ENCODE measurements at regions not wholly inside any gene's neighbourhood (a gene's known extent, or its start where the extent isn't known, plus 50 kb on each side); places are given as distances from the start of the nearest gene placed in this dataset.
A peak's percentile ranks its signal among the peaks of the same experiment; 100 is the strongest.

DNA sequence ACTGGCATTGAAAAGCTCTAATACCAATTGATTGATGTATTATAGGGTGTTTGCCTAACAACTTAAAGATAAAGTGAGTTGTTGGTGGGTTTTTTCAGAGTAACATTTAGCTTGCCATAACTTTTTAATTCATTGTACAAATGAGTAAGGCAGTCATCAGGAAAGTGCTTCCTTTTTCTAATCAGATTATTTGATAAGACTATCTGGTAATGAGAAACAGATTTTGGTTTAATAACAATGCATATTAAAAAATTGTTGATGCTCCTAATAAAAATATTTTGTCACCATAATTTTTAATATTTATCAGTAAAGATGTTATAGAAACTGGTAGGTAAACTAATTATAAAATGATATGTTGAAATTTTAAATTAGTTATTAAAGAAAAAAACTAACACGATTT, 51.3 kb downstream of the BLTP1 start:
- TF ChIP-seq, protein P1, sequence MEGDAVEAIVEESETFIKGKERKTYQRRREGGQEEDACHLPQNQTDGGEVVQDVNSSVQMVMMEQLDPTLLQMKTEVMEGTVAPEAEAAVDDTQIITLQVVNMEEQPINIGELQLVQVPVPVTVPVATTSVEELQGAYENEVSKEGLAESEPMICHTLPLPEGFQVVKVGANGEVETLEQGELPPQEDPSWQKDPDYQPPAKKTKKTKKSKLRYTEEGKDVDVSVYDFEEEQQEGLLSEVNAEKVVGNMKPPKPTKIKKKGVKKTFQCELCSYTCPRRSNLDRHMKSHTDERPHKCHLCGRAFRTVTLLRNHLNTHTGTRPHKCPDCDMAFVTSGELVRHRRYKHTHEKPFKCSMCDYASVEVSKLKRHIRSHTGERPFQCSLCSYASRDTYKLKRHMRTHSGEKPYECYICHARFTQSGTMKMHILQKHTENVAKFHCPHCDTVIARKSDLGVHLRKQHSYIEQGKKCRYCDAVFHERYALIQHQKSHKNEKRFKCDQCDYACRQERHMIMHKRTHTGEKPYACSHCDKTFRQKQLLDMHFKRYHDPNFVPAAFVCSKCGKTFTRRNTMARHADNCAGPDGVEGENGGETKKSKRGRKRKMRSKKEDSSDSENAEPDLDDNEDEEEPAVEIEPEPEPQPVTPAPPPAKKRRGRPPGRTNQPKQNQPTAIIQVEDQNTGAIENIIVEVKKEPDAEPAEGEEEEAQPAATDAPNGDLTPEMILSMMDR (IDR thresholded peaks at IDR 0.05) = no peak
- Histone ChIP-seq H3K4me1 (ENCODE audit: insufficient read depth, low read length) (no peaks in the 10 kb centered on the region), H3K27me3 (ENCODE audit: control insufficient read depth in 1 of 2, insufficient read depth in 2 of 2, low read length in 2 of 2) (no peaks in the 10 kb centered on the region), H3K27ac (ENCODE audit: low read depth in 1 of 2, low read length in 2 of 2) (no peak overlapping the region), H3K36me3 (ENCODE audit: insufficient read depth, low read length) (peaks cover 71% of the 10 kb centered on the region), H3K4me3 (ENCODE audit: low read length) (no peak overlapping the region), H3K9me3 (ENCODE audit: control insufficient read depth in 1 of 2, insufficient read depth in 1 of 2, low read length in 2 of 2) (no peaks in the 10 kb centered on the region)
- POLR2A ChIA-PET = interaction anchor here (0.6 kb wide), 1 partner anchor 771 kb away, joined by 3 read pairs; no protein-coding TSS in a partner anchor
- Mint-ChIP-seq H3K4me1 (ENCODE audit: low read depth) (no peaks in the 10 kb centered on the region), H3K36me3 (ENCODE audit: low read depth) (peaks cover 92% of the 10 kb centered on the region), H3K27me3 (no peaks in the 10 kb centered on the region), H3K9me3 (no peaks in the 10 kb centered on the region), H3K27ac (no peak overlapping the region), H3K4me3 (no peak overlapping the region)
- DNase-seq (no peak), ATAC-seq (ENCODE audit: poor library complexity) (no peak)
- CTCF ChIA-PET = no interaction called here
- intact Hi-C loops (cut with DNase I, micrococcal nuclease) = no loop called here

DNA sequence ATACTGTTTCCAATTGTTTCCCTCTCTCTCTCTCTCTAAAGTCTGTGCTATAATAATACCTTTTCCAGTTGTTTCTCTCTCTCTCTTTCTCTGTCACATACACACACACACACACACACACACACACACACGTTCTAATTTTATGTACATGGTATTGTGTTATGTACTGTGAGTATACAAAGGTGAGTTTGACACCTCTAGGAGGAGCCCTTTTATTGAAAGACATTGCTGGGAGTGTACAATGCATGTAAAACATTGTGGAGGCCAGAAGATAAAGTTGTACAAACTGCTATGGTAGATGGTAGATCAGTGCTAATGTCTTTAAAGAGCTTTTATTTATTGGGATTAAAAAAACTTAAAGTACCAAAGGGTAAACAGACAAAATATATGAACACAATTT, 53.6 kb downstream of the BLTP1 start:
- ATAC-seq (ENCODE audit: poor library complexity) = peak; percentile 29
- intact Hi-C loops (cut with DNase I, micrococcal nuclease) = no loop called here

DNA sequence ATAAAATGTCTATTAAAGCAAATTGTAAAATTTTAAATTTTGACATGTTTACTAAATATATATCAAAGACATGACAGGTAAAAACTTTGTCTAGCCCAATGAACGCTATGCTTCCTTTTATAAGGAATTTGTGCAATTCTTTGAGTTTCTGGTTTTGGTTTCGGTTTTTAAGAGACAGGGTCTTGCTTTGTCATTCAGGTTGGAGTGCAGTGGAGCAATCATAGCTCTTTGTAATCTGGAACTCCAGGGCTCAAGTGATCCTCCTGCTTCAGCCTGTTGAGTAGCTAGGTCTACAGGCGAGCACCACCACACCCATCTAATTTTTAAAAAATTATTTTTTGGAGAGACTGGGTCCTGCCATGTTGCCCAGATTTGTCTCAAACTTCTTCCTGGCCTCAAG, 60.7 kb downstream of the BLTP1 start:
- ATAC-seq (ENCODE audit: poor library complexity) (no peak), DNase-seq (peak in 1 of 14 experiments; percentile 3)
- no peaks in the 10 kb centered on the region for H3K4me1 ChIP-seq (ENCODE audit: insufficient read depth, low read length)
- no peaks in the 10 kb centered on the region for H3K27me3 Mint-ChIP-seq
- H3K36me3 ChIP-seq (ENCODE audit: insufficient read depth, low read length) = peaks cover 49% of the 10 kb centered on the region
- H3K36me3 Mint-ChIP-seq (ENCODE audit: low read depth) = peaks cover 73% of the 10 kb centered on the region
- TF ChIP-seq, protein P1 (IDR thresholded peaks at IDR 0.05) = no peak
- H3K4me3 Mint-ChIP-seq = no peak overlapping the region
- H3K9me3 Mint-ChIP-seq = no peaks in the 10 kb centered on the region
- H3K27me3 ChIP-seq (ENCODE audit: control insufficient read depth in 1 of 2, insufficient read depth in 2 of 2, low read length in 2 of 2) = no peaks in the 10 kb centered on the region
- no peak overlapping the region for H3K4me3 ChIP-seq (ENCODE audit: low read length)
- peaks cover 23% of the 10 kb centered on the region for H3K4me1 Mint-ChIP-seq (ENCODE audit: low read depth)
- no peaks in the 10 kb centered on the region for H3K9me3 ChIP-seq (ENCODE audit: control insufficient read depth in 1 of 2, insufficient read depth in 1 of 2, low read length in 2 of 2)
- ChIA-PET POLR2A (no interaction called here), CTCF (no interaction called here)
- no peak overlapping the region for H3K27ac Mint-ChIP-seq
- intact Hi-C loops (cut with DNase I, micrococcal nuclease) = loop anchor here (10.0 kb wide), 2 partner anchors 258 to 308 kb away; partner anchors contain the start of gene TRPC3 (in 1 of the 2)
- H3K27ac ChIP-seq (ENCODE audit: low read depth in 1 of 2, low read length in 2 of 2) = no peak overlapping the region

More for the DNA sequence above, 53.6 kb downstream of the BLTP1 start:
- Histone ChIP-seq H3K27ac (ENCODE audit: low read depth in 1 of 2, low read length in 2 of 2) (no peak overlapping the region), H3K27me3 (ENCODE audit: control insufficient read depth in 1 of 2, insufficient read depth in 2 of 2, low read length in 2 of 2) (no peaks in the 10 kb centered on the region), H3K36me3 (ENCODE audit: insufficient read depth, low read length) (peaks cover 70% of the 10 kb centered on the region), H3K4me1 (ENCODE audit: insufficient read depth, low read length) (no peaks in the 10 kb centered on the region), H3K9me3 (ENCODE audit: control insufficient read depth in 1 of 2, insufficient read depth in 1 of 2, low read length in 2 of 2) (no peaks in the 10 kb centered on the region), H3K4me3 (ENCODE audit: low read length) (no peak overlapping the region)
- Mint-ChIP-seq H3K4me3 (no peak overlapping the region), H3K4me1 (ENCODE audit: low read depth) (no peaks in the 10 kb centered on the region), H3K27ac (no peak overlapping the region), H3K27me3 (no peaks in the 10 kb centered on the region), H3K9me3 (no peaks in the 10 kb centered on the region), H3K36me3 (ENCODE audit: low read depth) (peaks cover 90% of the 10 kb centered on the region)
- ChIA-PET POLR2A (interaction anchor here (0.7 kb wide), 1 partner anchor 14 kb away, joined by 3 read pairs; no protein-coding TSS in a partner anchor), CTCF (interaction anchor here (0.9 kb wide), 1 partner anchor 63 kb away, joined by 4 read pairs; no protein-coding TSS in a partner anchor)
- DNase-seq = peak in 3 of 14 experiments; percentile 2 to 16 (median 9)
- TF ChIP-seq, protein P1 (IDR thresholded peaks at IDR 0.05) = peak; percentile 13

Data from CD4-positive, alpha-beta T cell (primary cell).